Chondrocyte (in vitro differentiated cells): ENCODE measurements at regions not wholly inside any gene's neighbourhood (a gene's known extent, or its start where the extent isn't known, plus 50 kb on each side); places are given as distances from the start of the nearest gene placed in this dataset.

Source experiments
- DNase-seq: peaks from one replicate; pipeline ENCODE4 v3.0.0; 2021; ENCODE audit warnings: mixed read lengths, low spot score
- H3K27ac Mint-ChIP-seq: one replicate; pipeline ENCODE4 v1.8.0; 2021; ENCODE audit warnings: mild to moderate bottlenecking, moderate library complexity, mixed read lengths; ENCODE audit not compliant: unreplicated experiment
- H3K27me3 Mint-ChIP-seq: 2 replicates; pipeline ENCODE4 v1.8.0; 2021; ENCODE audit warnings: low read depth, mixed read lengths
- H3K36me3 Mint-ChIP-seq: 2 replicates; pipeline ENCODE4 v1.8.0; 2021; ENCODE audit warnings: low read depth, mixed read lengths
- H3K4me1 Mint-ChIP-seq: 2 replicates; pipeline ENCODE4 v1.8.0; 2021; ENCODE audit warnings: low read depth, mild to moderate bottlenecking, mixed read lengths
- H3K4me3 Mint-ChIP-seq: one replicate; pipeline ENCODE4 v1.8.0; 2021; ENCODE audit warnings: mild to moderate bottlenecking, moderate library complexity, mixed read lengths; ENCODE audit not compliant: unreplicated experiment
- H3K9me3 Mint-ChIP-seq: 2 replicates; pipeline ENCODE4 v1.8.0; 2021; ENCODE audit warnings: low read depth, mixed read lengths
- TF ChIP-seq, protein P1 (sequence below): fragments of 200-600 bp; sonication (generic); IDR thresholded peaks from 2 replicates; pipeline ENCODE4 v1.5.0; 2021; ENCODE audit warnings: antibody characterized with exemption, mild to moderate bottlenecking, moderate library complexity

DNA sequence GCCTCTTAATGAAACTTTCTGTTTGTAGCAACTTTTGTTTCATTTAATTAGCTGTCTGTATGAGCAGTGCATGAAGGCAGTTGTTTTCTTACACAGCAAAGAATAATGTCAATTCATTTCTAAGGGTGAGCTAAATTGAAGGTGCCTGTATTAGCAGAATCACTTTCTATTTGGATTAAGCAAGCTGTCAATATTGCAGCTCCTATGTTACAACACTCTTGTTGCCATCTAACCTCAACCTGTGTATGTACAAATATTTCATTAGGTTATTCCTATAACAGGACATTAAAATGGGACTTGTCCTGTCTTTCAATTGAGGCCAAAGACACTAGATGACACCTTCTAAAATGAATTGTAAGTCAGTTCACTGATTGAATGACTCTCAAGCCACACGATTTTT, 647.5 kb downstream of the UTRN start:
- TF ChIP-seq, protein P1, sequence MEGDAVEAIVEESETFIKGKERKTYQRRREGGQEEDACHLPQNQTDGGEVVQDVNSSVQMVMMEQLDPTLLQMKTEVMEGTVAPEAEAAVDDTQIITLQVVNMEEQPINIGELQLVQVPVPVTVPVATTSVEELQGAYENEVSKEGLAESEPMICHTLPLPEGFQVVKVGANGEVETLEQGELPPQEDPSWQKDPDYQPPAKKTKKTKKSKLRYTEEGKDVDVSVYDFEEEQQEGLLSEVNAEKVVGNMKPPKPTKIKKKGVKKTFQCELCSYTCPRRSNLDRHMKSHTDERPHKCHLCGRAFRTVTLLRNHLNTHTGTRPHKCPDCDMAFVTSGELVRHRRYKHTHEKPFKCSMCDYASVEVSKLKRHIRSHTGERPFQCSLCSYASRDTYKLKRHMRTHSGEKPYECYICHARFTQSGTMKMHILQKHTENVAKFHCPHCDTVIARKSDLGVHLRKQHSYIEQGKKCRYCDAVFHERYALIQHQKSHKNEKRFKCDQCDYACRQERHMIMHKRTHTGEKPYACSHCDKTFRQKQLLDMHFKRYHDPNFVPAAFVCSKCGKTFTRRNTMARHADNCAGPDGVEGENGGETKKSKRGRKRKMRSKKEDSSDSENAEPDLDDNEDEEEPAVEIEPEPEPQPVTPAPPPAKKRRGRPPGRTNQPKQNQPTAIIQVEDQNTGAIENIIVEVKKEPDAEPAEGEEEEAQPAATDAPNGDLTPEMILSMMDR, result no peak
- peaks cover 11% of the 10 kb centered on the region for H3K9me3 Mint-ChIP-seq
- H3K36me3 Mint-ChIP-seq, result peaks cover 4% of the 10 kb centered on the region
- H3K27me3 Mint-ChIP-seq, result no peaks in the 10 kb centered on the region
- H3K27ac Mint-ChIP-seq, result no peak overlapping the region
- DNase-seq, result no peak
- no peak overlapping the region for H3K4me3 Mint-ChIP-seq
- no peaks in the 10 kb centered on the region for H3K4me1 Mint-ChIP-seq

DNA sequence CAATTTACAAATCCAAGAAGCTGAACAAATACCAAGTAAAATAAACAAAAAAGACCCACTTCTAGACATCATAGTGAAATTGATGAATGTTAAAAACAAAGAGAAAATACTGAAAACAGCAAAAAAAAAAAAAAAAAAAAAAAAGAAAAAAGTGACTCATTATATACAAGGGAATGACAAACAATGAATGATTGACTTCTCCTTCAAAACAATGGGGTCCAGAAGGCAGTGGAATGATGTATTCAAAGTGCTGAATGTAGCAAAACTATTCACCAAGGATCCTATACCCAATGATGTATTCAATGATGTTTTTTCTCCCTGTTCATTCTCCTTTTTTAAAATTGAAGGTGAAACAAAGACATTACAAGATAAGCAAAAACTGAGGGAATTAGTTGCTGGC, 650.0 kb downstream of the UTRN start:
- TF ChIP-seq, protein P1, result no peak
- DNase-seq, result no peak
- Mint-ChIP-seq H3K4me1 (no peaks in the 10 kb centered on the region), H3K27ac (no peak overlapping the region), H3K27me3 (no peaks in the 10 kb centered on the region), H3K9me3 (peaks cover 11% of the 10 kb centered on the region), H3K36me3 (peaks cover 4% of the 10 kb centered on the region), H3K4me3 (no peak overlapping the region)

DNA sequence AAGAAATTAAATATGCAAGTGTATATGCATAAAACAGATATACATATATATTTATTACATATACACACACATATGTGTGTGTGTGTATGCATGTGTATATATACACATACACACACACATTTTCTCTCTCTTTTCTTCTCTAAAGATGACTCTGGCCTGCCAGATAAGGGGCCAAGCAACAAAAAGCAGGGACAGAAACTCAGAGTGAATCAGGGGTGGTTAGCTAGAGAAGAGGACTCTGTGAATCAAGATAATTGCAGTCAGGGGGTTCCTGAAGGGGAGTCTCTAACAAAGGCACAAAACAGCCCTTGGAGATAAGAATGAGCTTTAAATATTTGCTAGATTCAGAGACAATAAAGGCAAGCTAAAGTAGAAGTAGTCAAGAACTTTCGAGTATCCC, 650.5 kb downstream of the UTRN start:
- Mint-ChIP-seq H3K27me3 (no peaks in the 10 kb centered on the region), H3K4me3 (no peak overlapping the region)

DNA sequence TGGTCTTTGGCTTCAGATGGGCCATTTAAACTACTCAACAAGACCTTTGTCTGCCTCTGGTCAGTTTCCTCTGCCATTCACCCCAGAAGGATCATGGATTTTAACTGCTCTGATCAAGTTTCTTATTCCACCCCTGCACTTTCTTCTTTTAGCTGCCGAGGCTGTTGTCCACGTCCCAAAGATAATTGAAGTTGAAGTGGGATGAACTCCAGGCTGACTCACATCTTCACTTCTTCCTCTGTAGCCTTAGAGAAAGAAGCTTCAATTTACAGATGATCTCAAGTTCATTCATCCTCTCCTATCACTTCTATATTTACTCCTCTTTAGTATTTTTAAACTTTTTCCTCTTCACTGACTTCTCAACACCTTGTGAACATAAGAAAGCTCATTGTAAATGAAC, 651.6 kb downstream of the UTRN start:
- H3K4me1 Mint-ChIP-seq, result no peaks in the 10 kb centered on the region

More for the DNA sequence above, 650.5 kb downstream of the UTRN start:
- Mint-ChIP-seq H3K36me3 (peaks cover 4% of the 10 kb centered on the region), H3K4me1 (no peaks in the 10 kb centered on the region), H3K9me3 (peaks cover 11% of the 10 kb centered on the region), H3K27ac (no peak overlapping the region)
- no peak for DNase-seq
- TF ChIP-seq, protein P1, result no peak

DNA sequence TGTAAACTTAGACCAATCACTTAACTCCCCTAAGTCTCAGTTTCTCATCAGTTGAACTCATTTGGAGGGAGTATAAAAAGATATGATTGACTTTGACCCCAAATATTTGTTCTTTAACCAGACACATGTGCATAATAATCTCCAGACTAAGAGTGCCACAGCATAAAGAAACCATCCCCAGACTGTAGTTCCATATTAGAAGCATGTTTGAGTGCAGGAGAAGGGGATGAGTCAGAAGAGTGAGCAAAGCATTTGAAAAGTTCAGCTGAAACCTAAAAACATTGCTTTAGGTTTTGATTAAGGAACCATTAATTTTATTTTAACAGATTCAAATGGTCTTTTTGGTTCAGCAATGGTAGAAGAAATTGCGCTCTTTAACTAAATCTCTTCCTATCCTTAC, 654.8 kb downstream of the UTRN start:
- H3K27me3 Mint-ChIP-seq, result no peaks in the 10 kb centered on the region
- H3K27ac Mint-ChIP-seq, result no peak overlapping the region
- DNase-seq, result no peak
- H3K9me3 Mint-ChIP-seq, result peaks cover 4% of the 10 kb centered on the region
- TF ChIP-seq, protein P1, result no peak
- H3K4me3 Mint-ChIP-seq, result no peak overlapping the region
- peaks cover 3% of the 10 kb centered on the region for H3K36me3 Mint-ChIP-seq
- no peaks in the 10 kb centered on the region for H3K4me1 Mint-ChIP-seq

More for the DNA sequence above, 651.6 kb downstream of the UTRN start:
- DNase-seq, result no peak
- peaks cover 4% of the 10 kb centered on the region for H3K36me3 Mint-ChIP-seq
- H3K9me3 Mint-ChIP-seq, result peaks cover 11% of the 10 kb centered on the region
- H3K4me3 Mint-ChIP-seq, result no peak overlapping the region
- H3K27ac Mint-ChIP-seq, result no peak overlapping the region
- TF ChIP-seq, protein P1, result no peak
- no peaks in the 10 kb centered on the region for H3K27me3 Mint-ChIP-seq
